ENCODE measurements at regions not wholly inside any gene's neighbourhood (a gene's known extent, or its start where the extent isn't known, plus 50 kb on each side); places are given as distances from the start of the nearest gene placed in this dataset.

DNA sequence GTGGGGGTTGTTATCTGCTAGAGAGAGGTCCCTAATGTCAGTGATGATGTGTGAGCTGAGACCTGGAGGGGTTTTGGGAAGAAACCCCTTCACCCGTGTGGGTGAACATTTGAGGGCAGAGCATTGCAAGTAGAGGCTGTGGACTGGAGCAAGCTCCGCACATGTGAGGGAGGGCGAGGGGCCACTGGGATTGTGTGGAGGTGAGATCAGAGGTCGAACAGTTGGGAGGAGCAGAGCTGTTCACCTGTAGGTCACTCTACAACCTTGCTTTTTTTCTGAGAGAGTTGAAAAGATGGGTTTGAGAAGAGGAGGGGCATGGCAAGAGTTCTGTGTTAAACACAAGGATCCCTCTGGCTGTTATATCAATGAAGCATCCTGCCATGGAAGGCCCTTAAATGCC, 480.4 kb upstream of the ZNF608 start:
- CTCF ChIA-PET (ENCODE audit: low intra/inter-chr PET ratio, low total read pairs) = no interaction called here
- no peaks in the 10 kb centered on the region for H4K20me1 ChIP-seq (ENCODE audit: insufficient read depth, low read length)
- H3K36me3 ChIP-seq (replicated peaks in 1 of 2; ENCODE audit: control insufficient read depth in 1 of 2, insufficient read depth in 2 of 2, low read length in 2 of 2) = no peaks in the 10 kb centered on the region
- no TSS peak for BruUV-seq (replicated peaks)
- no peak overlapping the region for H3K9ac ChIP-seq (ENCODE audit: insufficient read depth, low read depth, low read length)
- intact Hi-C loops (cut with micrococcal nuclease; ENCODE audit: unreplicated experiment) = no loop called here
- no peaks in the 10 kb centered on the region for H3K79me2 ChIP-seq (ENCODE audit: insufficient read depth, low read length)
- no peaks in the 10 kb centered on the region for H3K27me3 ChIP-seq (ENCODE audit: control insufficient read depth in 1 of 2, insufficient read depth in 2 of 2, low read length in 2 of 2)
- ATAC-seq (no peak), DNase-seq (ENCODE audit: low spot score) (no peak), FAIRE-seq (no peak)
- H3K4me2 ChIP-seq (ENCODE audit: low read depth, low read length) = no peak overlapping the region
- H3K4me1 ChIP-seq (ENCODE audit: insufficient read depth, low read length) = no peaks in the 10 kb centered on the region
- in situ Hi-C loops (cut with HindIII; ENCODE audit: extremely low pct_ligation_motif_present, low pct_unique_long_range_greater_than_20kb) = no loop called here
- H3K9me3 ChIP-seq (ENCODE audit: low read length) = no peaks in the 10 kb centered on the region
- H2AFZ ChIP-seq (ENCODE audit: low read length) = no peak overlapping the region
- TF ChIP-seq ZNF543 (CRISPR knock-in tag; IDR thresholded peaks at IDR 0.05) (no peak), ZBTB20 (CRISPR knock-in tag; IDR thresholded peaks at IDR 0.05; ENCODE audit: borderline replicate concordance, low read depth) (no peak), ONECUT2 (CRISPR knock-in tag; IDR thresholded peaks at IDR 0.05) (no peak), ZNF549 (CRISPR knock-in tag; IDR thresholded peaks at IDR 0.05) (no peak), TOPORS (CRISPR knock-in tag; IDR thresholded peaks at IDR 0.05) (no peak), ISX (CRISPR knock-in tag; conservative IDR thresholded peaks at IDR 0.05) (no peak), ZNF343 (CRISPR knock-in tag; IDR thresholded peaks at IDR 0.05) (no peak), PHB2 (IDR thresholded peaks at IDR 0.05; ENCODE audit: partially characterized antibody) (no peak), HNRNPK (IDR thresholded peaks at IDR 0.05; ENCODE audit: low read depth, low read length, poor library complexity, severe bottlenecking) (no peak), ZNF652 (CRISPR knock-in tag; IDR thresholded peaks at IDR 0.05; ENCODE audit: borderline replicate concordance, low read depth) (no peak), ZNF160 (CRISPR knock-in tag; IDR thresholded peaks at IDR 0.05) (no peak)
- TF ChIP-seq, protein P1, sequence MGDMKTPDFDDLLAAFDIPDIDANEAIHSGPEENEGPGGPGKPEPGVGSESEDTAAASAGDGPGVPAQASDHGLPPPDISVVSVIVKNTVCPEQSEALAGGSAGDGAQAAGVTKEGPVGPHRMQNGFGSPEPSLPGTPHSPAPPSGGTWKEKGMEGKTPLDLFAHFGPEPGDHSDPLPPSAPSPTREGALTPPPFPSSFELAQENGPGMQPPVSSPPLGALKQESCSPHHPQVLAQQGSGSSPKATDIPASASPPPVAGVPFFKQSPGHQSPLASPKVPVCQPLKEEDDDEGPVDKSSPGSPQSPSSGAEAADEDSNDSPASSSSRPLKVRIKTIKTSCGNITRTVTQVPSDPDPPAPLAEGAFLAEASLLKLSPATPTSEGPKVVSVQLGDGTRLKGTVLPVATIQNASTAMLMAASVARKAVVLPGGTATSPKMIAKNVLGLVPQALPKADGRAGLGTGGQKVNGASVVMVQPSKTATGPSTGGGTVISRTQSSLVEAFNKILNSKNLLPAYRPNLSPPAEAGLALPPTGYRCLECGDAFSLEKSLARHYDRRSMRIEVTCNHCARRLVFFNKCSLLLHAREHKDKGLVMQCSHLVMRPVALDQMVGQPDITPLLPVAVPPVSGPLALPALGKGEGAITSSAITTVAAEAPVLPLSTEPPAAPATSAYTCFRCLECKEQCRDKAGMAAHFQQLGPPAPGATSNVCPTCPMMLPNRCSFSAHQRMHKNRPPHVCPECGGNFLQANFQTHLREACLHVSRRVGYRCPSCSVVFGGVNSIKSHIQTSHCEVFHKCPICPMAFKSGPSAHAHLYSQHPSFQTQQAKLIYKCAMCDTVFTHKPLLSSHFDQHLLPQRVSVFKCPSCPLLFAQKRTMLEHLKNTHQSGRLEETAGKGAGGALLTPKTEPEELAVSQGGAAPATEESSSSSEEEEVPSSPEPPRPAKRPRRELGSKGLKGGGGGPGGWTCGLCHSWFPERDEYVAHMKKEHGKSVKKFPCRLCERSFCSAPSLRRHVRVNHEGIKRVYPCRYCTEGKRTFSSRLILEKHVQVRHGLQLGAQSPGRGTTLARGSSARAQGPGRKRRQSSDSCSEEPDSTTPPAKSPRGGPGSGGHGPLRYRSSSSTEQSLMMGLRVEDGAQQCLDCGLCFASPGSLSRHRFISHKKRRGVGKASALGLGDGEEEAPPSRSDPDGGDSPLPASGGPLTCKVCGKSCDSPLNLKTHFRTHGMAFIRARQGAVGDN (CRISPR knock-in tag; IDR thresholded peaks at IDR 0.05) = no peak
- no peak overlapping the region for H3K27ac ChIP-seq (ENCODE audit: extremely low read length, insufficient read depth, low read length)
- no peak overlapping the region for H3K4me3 ChIP-seq (replicated peaks in 1 of 3; ENCODE audit: insufficient read depth in 1 of 3, low read depth in 2 of 3, low read length in 3 of 3)
- 0% methylated on average over 4 of the region's 4 CpGs for WGBS (ENCODE audit: low lambda C conversion rate)
- POLR2A ChIA-PET = no interaction called here

Data from HepG2 (cell line).